ENCODE measurements at regions not wholly inside any gene's neighbourhood (a gene's known extent, or its start where the extent isn't known, plus 50 kb on each side); places are given as distances from the start of the nearest gene placed in this dataset.
A peak's percentile ranks its signal among the peaks of the same experiment; 100 is the strongest.

DNA sequence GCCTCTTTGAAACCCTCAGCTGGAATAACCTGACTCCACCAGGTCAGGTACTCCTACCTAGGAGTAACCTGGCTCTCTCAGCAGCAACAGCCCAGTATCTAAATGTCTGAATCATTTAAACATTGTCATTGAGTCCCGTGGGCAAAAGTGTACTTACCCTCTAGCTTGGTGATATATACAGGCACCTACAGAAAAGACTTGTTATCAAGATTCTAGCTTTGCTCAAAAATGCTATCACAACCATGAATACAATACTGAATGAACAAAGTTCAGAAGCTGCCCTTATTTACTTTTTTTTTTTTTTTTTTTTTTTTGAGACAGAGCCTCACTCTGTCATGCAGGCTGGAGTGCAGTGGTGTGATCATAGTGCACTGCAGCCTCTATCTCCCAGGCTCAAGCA, 268.2 kb downstream of the ZNF608 start:
- no peak for DNase-seq (ENCODE audit: low read depth in 4 of 4, low spot score in 2 of 4)

DNA sequence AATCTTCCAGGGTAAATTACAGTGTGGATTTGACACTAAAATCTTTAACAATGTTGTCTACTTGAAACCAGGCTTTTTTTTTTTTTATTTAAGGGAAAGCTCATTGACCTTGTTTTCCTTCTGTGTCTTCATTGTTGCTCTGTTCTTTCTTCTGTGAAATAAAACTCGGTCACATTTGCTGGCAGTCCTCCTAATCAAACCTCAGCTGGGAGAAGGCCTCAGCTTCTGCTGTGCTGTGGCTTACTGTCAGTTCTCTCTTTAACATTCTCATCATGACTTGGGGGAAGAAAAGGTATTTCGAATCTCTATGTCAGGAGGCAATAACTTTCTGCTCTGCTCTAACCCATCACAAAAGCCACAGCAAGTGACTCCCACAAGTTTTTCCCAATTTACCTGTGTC, 268.9 kb downstream of the ZNF608 start:
- DNase-seq (ENCODE audit: low read depth in 4 of 4, low spot score in 2 of 4) = no peak

DNA sequence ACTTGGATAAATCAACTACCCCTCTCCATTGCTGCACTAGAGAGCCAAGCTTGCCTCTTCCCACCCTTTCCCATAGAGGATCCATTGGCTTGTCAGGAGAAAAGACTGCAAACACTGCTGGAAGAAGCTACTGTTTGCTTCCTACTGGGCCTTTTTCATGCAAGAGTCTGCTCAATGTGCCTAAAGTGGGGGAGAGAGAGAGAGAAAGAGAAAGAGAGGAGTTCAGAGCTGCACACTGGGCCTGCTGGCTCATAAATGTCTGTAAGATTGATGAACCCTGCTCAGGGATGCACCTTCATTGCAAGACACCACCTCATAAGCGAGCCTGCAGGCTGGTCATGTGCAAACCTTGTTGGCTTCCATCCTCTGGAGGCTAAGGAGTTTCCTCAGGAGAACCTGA, 269.4 kb downstream of the ZNF608 start:
- DNase-seq (ENCODE audit: low read depth in 4 of 4, low spot score in 2 of 4) = peak in 1 of 4 donors; percentile 16

DNA sequence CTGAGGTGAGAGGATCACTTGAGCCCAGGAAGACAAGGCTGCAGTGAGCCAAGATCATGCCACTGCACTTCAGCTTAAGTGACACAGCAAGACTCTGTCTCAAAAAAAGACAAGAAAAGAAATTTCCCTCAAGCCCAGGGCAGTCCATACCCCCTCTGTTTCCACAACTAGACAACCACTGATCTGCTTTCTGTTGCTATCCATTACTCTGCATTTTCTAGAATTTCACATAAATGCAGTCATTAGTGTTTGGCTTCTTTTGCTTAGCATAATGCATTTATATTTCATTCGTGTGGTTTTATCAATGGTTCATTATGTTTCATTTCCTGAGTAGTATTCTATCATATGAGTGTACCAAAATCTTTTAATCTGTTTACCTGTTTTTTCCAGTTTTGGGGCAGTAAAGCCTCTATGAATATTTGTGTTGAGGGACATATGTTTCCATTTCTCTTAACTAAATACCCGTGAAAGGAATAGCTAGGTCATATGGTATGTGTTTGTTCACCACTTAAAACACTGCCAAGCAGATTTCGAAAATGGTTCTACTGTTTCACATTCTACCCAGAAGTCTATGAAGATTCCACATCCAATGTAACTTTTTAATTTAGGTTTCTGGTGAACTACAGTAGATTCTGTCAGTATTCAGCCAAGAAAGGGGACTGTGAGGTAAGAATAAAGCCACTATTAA, 271.8 kb downstream of the ZNF608 start:
- no peak for DNase-seq (ENCODE audit: low read depth in 4 of 4, low spot score in 2 of 4)

DNA sequence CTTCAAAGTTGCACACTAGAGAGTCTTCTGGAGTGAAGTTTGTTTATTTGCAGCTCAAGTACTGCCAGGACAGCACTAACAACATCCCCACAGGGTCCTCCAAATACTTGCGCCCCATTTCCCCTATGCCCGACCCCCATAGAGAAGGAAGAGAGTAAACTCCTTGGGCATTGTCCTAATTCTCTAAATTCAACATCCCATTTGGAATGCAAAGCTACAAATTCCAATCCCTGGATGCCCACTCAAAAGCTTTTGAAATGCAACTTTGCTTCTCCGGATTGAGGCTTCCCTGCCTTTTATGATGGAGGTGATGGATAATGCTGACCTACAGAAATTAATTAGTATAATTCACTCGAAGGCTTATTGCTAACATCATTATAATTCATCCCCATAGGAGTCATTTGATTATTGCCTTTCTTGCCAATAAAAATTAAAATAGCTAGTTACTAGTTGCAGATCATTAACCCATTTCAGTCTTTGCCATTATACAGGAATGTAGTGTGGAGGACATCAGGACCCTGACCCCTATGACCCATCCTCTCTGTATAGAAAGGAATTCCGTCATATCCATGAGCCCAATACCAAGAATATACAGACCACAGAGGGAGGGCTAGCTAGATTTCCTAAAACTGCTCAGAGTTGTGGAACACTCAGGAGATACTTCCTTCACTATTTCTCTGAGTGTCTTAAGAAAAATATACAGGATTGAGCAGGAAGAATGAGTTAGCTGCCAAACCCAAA, 277.6 kb downstream of the ZNF608 start:
- no peak for DNase-seq (ENCODE audit: low read depth in 4 of 4, low spot score in 2 of 4)

DNA sequence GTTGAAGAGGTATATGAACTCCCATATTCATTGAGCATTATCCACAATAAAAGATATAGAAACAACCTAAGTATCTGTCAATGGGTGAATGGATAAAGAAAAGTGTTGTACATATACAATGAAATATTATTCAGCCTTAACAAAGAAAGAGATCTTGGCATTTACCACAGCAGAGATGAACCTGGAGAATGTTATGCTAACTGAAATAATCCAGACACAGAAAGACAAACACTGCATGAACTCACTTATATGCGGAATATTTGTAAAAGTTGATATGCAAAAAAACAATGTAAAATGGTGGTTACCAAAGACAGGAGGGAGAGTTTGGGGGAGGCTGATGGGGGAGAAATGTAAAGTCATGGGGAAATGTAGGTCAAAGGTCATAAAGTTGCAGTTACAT, 278.7 kb downstream of the ZNF608 start:
- DNase-seq (ENCODE audit: low read depth in 4 of 4, low spot score in 2 of 4) = no peak

DNA sequence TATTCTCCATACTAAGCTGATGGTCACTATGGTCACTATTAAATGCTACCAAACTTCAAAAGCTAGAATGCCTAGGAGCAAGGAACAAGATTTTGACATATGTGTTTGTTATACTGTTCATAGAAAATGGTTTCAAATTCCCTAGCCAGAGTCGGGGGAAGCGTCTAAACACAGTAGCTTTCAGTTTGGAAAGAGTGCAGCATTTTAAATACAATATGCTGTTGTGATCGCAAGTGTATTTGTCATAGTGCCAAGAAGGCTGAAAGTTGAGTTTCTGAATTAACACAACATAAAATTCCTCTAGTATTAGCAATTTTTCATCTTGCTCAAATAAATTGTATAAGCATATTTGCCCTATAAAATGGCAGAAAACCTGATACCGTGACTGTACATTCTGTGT, 280.4 kb downstream of the ZNF608 start:
- DNase-seq (ENCODE audit: low read depth in 4 of 4, low spot score in 2 of 4) = no peak

DNA sequence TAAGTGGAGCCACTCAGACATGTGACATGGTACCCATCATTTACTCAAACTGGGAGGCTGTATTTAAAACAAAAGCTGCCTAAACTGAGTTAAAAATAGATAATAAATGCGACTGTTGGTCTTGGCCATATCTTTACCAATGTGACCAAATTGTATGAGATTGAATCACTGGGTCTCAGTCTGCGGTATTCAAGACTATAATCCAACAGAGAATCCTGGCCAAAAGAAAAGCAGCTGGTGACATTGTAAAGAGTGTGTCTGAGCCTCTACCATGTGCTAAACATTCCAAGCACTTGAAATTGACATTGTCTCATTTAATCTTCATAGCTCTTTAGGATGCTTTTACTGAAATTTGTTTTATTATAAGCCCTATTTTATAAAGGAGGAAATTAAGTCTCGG, 282.6 kb downstream of the ZNF608 start:
- no peak for DNase-seq (ENCODE audit: low read depth in 4 of 4, low spot score in 2 of 4)

DNA sequence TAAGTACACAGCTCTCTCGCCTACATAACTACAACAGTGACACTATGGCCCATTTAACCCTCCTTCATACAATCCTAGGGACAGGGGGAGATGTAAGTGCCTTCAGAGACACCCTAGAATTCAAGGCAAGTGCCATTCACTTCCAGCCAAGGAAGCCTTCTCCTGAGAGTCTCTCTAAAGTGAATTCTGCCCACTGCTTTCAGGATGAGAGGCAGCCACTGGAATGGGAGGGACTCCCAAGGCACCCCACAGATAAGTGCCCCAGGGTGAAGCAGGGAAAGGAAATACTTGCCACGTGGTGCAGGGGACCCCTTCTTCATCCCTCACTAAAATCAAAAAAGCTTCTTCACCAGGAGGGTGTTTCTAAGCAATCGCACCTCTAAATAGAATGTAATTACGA, 283.7 kb downstream of the ZNF608 start:
- no peak for DNase-seq (ENCODE audit: low read depth in 4 of 4, low spot score in 2 of 4)

DNA sequence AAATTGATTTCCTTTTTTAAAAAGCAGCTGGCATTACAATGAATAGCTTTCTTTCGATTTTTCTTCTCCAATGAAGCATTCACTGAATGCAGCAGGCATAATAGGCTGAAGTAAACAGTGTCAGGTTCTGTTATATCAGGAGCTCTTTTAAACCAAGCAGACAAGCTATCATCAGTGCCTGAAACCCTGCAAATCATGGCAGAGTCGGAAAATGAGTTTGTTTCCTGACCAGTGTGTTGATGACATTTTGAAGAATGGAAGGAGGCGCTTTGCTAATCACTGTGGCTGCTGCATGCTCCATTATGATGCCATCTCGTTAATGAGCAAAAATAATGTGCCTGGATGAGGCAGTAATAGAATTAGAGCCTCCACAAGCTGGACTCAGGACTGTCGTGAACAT, 284.5 kb downstream of the ZNF608 start:
- no peak for DNase-seq (ENCODE audit: low read depth in 4 of 4, low spot score in 2 of 4)

DNA sequence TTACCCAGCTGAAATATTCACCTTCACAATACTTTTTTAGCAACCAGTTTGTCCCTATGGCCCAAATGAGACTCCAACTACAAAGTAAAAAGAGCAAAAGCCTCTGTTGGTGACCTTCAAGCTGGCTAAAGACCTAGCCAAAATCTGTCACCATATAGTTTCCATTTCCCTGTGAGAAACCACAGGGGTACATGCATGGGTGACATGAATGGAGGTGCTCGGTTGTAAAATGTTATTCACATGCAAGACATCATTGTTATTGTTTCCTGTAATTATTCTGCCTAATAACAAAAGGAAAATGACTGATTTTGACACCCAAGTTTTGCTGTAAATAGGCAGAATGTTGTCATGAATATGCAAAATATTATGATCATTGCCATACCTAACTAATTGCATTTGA, 285.3 kb downstream of the ZNF608 start:
- no peak for DNase-seq (ENCODE audit: low read depth in 4 of 4, low spot score in 2 of 4)

DNA sequence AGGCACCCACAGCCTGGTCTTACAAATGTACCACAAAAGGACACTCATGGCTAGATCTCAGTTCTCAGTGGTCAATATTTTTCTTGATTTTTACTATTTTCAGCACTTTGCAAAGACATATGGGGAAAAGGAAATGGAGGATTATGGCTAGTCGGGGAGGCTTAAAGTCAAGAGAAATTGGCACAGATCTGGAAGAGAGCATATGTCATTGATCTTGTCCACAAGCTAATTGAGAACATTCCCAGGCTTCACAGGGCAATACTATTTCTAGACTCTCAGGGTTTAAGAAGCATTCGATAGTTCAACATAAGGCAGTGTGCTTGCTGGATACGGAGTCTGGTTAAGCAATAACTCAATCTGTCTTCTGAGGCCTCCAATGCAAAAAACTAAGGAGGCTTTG, 285.8 kb downstream of the ZNF608 start:
- DNase-seq (ENCODE audit: low read depth in 4 of 4, low spot score in 2 of 4) = no peak

DNA sequence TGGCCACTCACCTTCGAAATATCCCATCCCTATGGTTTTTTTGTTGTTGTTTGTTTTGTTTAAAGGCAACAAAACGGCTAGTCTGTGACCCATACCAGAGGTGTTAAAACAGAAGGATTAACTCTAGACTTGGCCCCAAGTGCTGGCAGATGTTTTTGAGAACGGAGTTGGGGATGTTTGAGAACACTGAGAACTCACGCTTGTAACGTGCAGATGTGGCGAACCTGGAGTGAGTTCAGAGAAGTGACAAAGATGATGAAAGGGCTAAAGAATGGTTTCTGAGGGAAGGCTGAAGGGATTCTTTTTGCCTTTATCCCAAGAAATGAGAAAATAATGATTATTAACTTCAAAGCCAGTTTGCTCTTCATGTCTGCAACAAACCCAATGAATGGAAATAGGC, 286.5 kb downstream of the ZNF608 start:
- DNase-seq (ENCODE audit: low read depth in 4 of 4, low spot score in 2 of 4) = no peak

DNA sequence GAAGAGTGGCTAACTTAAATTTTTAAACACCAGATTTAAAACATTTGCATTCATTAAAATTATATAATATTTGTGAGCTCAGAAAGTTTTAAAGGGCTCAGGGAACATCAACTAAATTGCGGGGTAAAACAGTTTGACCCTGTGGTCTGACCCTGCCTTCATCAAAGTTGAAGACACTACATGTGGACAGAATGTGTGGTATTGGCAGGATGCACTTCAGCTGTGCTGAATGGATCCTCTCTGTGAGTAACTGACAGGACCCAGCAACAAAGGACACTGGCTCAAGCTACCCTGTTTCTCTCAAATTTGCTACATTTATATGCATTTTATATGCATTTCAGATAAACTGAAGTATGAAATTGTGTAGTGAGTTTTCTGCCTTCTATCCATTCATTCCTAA, 288.5 kb downstream of the ZNF608 start:
- no peak for DNase-seq (ENCODE audit: low read depth in 4 of 4, low spot score in 2 of 4)

DNA sequence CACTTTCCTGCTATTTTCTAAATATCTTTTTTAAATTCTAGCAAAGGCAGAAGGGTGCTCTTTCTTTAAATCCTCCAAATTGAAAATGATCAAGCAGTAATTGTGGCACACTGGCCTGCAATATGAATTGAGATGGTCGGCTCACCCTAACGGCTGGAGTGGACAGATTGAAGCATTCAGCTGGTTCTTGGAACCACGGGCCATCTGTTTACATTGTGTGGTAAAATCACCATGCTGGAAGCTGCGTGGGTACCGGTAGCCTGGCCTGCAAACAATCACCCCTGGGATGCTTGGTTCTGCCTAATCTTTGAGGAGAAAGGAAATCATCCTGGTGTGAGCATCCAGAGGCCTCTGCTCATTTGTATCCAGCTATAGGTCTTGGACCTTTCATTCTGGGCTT, 289.3 kb downstream of the ZNF608 start:
- DNase-seq (ENCODE audit: low read depth in 4 of 4, low spot score in 2 of 4) = no peak

DNA sequence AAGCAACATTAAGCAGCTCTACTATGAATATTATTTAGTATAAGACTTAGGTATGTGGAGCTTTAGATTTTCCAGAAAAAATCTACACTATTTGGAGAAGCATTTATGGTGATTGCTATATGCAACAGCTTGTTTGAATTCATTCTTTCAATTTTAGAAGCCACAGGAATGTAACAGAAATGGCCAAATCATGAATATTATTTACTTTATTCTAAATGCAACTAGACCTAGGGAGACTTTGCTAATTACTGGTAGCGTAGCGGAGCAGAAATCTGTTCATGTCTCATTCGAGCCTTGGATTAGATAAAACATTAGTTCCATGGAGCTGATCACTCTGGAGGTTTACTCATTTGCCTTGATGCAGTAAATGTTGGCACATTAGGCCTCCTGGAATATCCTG, 290.2 kb downstream of the ZNF608 start:
- no peak for DNase-seq (ENCODE audit: low read depth in 4 of 4, low spot score in 2 of 4)

DNA sequence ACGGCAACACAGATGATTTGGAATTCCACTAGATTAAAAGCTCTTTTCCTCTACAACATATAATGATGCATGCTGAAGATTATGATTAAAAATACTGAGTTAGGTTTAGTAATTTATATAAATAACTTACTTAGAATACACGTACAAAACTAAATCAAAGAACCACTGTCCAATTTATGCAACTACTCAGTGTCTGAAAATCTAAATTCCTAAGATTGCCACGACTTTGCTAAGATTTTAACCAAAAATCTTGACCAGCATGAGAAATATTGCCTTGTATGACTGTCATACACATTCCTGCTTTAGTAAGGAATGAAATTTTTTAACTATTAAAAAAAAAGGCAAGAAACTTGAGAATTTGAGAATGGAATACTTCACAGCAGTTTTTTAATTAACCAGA, 292.4 kb downstream of the ZNF608 start:
- no peak for DNase-seq (ENCODE audit: low read depth in 4 of 4, low spot score in 2 of 4)

DNA sequence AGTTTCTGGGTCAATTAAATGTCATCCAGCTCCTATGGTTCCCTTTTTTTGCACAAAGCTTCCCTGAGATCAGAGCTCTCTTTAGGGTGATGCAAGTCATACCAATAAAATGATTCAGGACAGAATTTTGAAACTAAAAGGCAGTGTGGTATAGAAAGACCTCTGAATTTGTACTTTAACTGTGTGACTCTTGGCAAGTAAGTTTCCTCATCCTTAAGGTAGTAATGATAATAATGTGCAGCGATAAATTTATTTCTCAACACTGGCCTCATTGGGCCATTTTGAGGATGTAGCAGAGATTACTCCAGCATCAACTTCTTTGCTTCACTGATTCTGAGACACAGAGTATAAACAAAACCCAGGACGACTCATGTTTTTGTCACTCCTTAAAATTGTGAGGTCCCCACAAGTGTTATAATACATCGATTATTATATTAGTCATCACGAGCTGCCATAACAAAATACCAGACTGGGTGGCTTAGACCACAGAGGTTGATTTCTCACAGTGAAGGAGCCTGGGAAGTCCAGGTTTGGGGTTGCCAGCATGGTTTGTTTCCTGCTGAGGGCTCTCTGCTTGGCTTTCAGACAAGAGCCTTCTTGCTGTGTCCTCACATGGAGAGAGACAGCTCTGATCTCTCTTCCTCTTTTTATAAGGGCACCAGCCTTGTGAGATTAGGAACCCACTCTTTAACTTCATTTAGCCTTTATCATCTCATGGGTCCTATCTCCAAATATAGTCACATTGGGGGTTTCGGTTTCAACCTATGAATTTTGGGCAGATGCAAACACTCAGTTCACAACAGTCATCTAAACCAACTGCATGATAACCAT, 293.0 kb downstream of the ZNF608 start:
- DNase-seq (ENCODE audit: low read depth in 4 of 4, low spot score in 2 of 4) = no peak

DNA sequence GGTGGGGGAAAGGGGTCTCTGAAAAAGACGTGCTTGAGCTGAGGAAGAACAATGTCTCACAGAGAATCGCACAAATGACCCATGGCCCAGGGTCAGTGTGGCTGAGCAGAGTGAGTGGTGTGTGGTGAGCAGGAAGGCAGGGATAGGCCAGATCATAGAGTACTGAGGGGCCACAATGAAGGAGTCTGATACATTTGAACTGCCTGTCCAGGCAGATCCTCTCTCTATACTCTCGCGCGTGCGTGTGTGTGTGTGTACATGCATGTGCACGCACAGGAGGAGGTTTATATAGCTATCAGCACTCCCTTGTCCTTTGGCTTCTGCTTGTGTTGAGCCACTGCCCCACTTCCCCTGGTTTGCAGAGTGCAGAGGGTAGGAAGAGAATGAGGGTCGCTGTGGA, 294.0 kb downstream of the ZNF608 start:
- DNase-seq (ENCODE audit: low read depth in 4 of 4, low spot score in 2 of 4) = no peak

DNA sequence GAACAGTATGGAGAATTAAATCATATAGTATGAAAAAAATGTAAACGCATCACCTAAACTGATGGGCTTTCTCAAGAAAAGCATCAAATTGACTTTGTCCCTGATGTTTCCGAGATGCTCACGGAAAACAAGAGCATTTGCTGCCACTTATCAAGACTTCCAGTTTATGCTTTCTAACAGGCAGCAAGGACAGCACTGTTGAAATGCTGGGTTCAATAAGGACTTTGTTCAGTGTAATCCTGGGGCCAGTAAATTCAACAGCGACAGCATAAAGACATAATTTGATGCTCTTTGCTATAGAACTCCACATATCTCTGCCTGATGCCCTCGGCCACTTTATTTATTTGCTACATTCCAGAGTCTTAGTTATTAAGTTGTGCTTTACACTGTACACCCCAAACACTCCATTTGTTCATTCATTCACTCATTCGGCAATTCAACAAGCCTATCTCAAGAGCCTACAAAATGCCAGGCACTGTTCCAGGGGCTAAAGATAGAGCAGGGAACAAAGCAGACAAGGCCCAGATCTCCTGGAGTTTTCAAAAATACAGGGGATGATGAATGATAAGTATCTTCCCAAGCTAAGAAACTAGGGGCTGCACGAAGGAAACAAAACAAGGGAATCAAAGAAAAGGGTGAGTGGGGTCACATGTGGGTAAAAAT, 294.6 kb downstream of the ZNF608 start:
- no peak for DNase-seq (ENCODE audit: low read depth in 4 of 4, low spot score in 2 of 4)

DNA sequence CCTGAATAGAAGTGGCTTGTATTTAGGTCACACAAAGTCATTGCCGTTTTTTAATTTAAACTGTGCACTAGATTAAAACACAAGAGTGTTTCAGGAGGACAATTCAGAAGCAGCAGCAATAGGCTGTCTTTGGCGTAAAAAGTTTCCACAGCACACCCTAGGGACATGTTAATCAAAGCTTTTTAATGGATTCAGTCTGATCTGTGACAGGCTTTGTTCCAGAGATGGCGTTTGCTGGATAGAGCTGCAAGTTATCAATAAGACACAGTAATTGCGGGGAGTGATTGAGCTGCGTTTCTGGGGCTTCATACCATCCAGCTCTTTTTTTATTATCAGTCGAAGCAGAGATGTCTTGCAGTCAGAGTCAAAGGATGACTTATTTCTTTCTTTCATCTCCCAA, 300.3 kb downstream of the ZNF608 start:
- DNase-seq (ENCODE audit: low read depth in 4 of 4, low spot score in 2 of 4) = no peak

Data from left renal cortex interstitium (tissue), 4 donors.